Ovary (tissue), 3 donors: ENCODE measurements at regions not wholly inside any gene's neighbourhood (a gene's known extent, or its start where the extent isn't known, plus 50 kb on each side); places are given as distances from the start of the nearest gene placed in this dataset.

Experiments
- POLR2A ChIP-seq: fragments of 450-650 bp; IDR thresholded peaks from one replicate; pipeline ENCODE4 v1.6.1; 2017; ENCODE audit warnings: antibody characterized with exemption, mild to moderate bottlenecking, moderate library complexity
- TF ChIP-seq, protein P1 (sequence below), 3 donors: fragments of 450-650 bp in 2 of 3; fragments of 200-600 bp in 1 of 3; IDR thresholded peaks; one replicate each; pipeline versions ENCODE4 v1.5.1 to v1.8.0; 2016 to 2022; ENCODE audit warnings: antibody characterized with exemption in 3 of 3, mild to moderate bottlenecking in 1 of 3
- donor health status: DM: no; HTN: no; CAD: no.

DNA sequence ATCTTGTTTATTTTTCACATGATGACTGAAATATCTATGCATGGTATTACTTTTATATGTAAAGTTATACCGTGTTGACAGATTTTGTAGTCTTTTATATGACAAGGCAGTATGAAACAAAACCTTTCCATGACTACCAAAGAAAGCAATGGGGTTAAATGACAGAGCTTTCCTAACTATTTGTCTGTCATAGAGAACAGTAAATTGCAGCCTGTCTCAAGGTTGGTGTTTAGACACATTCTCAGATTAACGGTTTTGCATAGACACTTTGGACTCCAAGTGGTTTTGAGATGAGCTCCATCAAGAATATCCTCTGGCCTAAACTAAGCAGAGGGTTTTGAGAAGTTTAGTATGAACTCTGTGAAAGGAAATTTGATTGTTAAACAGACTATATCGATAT is 180.7 kb upstream of the TENM3 start:
- TF ChIP-seq, protein P1, sequence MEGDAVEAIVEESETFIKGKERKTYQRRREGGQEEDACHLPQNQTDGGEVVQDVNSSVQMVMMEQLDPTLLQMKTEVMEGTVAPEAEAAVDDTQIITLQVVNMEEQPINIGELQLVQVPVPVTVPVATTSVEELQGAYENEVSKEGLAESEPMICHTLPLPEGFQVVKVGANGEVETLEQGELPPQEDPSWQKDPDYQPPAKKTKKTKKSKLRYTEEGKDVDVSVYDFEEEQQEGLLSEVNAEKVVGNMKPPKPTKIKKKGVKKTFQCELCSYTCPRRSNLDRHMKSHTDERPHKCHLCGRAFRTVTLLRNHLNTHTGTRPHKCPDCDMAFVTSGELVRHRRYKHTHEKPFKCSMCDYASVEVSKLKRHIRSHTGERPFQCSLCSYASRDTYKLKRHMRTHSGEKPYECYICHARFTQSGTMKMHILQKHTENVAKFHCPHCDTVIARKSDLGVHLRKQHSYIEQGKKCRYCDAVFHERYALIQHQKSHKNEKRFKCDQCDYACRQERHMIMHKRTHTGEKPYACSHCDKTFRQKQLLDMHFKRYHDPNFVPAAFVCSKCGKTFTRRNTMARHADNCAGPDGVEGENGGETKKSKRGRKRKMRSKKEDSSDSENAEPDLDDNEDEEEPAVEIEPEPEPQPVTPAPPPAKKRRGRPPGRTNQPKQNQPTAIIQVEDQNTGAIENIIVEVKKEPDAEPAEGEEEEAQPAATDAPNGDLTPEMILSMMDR (IDR thresholded peaks at IDR 0.05): no peak
- TF ChIP-seq POLR2A: no peak
